Tibial artery (tissue), 4 donors: ENCODE measurements at regions not wholly inside any gene's neighbourhood (a gene's known extent, or its start where the extent isn't known, plus 50 kb on each side); places are given as distances from the start of the nearest gene placed in this dataset.

ENCODE experiments used
- DNase-seq, 2 donors: peaks; one replicate each; pipeline ENCODE4 v3.0.0-alpha.2; 2019
- H3K27ac ChIP-seq, 2 donors: fragments of 200-600 bp; sonication (generic) in 1 of 2; 1 replicate in 1 of 2; 2 replicates in 1 of 2; pipeline ENCODE4 v1.5.1; 2018 to 2019; ENCODE audit warnings: mild to moderate bottlenecking in 1 of 2
- H3K27me3 ChIP-seq, 2 donors: fragments of 200-600 bp; sonication (generic) in 1 of 2; one replicate each; pipeline versions ENCODE4 v1.5.1 to v1.6.0; 2016 to 2019
- H3K36me3 ChIP-seq, 3 donors: fragments of 200-600 bp; sonication (generic) in 2 of 3; one replicate each; pipeline ENCODE4 v1.5.1; 2016 to 2019; ENCODE audit warnings: mild to moderate bottlenecking in 2 of 3
- H3K4me1 ChIP-seq, 4 donors: fragments of 200-600 bp; sonication (generic) in 2 of 4; 1 replicate in 3 of 4; 2 replicates in 1 of 4; pipeline ENCODE4 v1.5.1; 2016 to 2019
- H3K4me3 ChIP-seq, 2 donors: fragments of 200-600 bp; sonication (generic) in 1 of 2; 1 replicate in 1 of 2; 2 replicates in 1 of 2; pipeline ENCODE4 v1.5.1; 2018 to 2019; ENCODE audit warnings: mild to moderate bottlenecking in 2 of 2
- H3K9me3 ChIP-seq, 3 donors: fragments of 200-600 bp; sonication (generic) in 1 of 3; one replicate each; pipeline ENCODE4 v1.5.1; 2016 to 2019
- intact Hi-C: fragments of 100-400 bp; cut with DNase I; formaldehyde crosslinking; loops from one replicate; pipeline ENCODE4 v1.15.0; 2023; ENCODE audit warnings: low total_unique reads
- TF ChIP-seq, protein P1 (sequence below), 2 experiments: fragments of 200-600 bp in 1 of 2; fragments of 450-650 bp in 1 of 2; IDR thresholded peaks; one replicate each; pipeline ENCODE4 v1.5.1; 2017 to 2019; ENCODE audit warnings: antibody characterized with exemption in 2 of 2, mild to moderate bottlenecking in 1 of 2, moderate library complexity in 1 of 2

DNA sequence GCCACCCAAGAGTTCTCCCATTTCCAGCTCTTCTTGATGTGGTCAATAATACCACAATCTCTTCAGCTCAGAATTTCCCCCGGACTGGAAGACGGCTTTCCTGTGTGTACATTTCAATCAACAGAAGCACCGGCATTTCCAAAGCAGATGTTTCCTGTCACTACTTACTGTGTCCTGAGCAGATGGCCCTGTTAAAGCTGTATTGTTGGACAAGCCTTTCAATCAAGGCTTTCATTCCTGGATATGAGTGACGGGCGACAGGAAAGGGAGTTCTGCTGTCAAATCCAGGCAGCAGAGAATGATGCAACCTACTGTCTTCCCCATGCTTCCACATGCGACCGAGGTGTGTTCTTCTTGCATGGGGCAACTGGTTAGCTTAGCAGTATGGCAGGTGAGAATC, 76.4 kb upstream of the CCDC60 start:
- Histone ChIP-seq H3K4me1 (no peaks in the 10 kb centered on the region), H3K9me3 (peaks cover 0 to 4% (median 0%) of the 10 kb centered on the region in 3 donors), H3K4me3 (no peak overlapping the region), H3K27ac (no peak overlapping the region), H3K27me3 (peaks cover 0 to 10% of the 10 kb centered on the region in 2 donors), H3K36me3 (no peaks in the 10 kb centered on the region)
- intact Hi-C loops, result no loop called here
- TF ChIP-seq, protein P1, sequence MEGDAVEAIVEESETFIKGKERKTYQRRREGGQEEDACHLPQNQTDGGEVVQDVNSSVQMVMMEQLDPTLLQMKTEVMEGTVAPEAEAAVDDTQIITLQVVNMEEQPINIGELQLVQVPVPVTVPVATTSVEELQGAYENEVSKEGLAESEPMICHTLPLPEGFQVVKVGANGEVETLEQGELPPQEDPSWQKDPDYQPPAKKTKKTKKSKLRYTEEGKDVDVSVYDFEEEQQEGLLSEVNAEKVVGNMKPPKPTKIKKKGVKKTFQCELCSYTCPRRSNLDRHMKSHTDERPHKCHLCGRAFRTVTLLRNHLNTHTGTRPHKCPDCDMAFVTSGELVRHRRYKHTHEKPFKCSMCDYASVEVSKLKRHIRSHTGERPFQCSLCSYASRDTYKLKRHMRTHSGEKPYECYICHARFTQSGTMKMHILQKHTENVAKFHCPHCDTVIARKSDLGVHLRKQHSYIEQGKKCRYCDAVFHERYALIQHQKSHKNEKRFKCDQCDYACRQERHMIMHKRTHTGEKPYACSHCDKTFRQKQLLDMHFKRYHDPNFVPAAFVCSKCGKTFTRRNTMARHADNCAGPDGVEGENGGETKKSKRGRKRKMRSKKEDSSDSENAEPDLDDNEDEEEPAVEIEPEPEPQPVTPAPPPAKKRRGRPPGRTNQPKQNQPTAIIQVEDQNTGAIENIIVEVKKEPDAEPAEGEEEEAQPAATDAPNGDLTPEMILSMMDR (IDR thresholded peaks at IDR 0.05), result no peak
- DNase-seq, result no peak

DNA sequence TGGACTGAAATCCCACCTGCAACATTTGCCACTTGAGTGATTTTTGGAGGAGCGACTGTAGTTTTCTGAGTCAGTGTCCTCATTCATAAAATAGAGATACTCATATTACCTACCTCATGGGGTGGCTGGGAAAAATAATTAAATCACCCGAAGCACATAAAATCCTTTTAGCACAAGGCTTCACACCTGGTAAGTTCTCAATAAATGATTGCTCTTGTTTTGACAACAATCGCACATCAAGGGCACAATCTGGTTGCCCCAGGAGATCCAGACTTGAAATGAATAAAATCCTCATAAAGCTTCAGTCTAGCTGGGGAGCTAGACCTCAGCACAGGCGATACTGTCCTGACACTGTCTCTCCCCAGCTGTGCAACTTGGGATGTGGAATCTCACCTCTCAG, 76.0 kb upstream of the CCDC60 start:
- Histone ChIP-seq H3K27me3 (peaks cover 0 to 10% of the 10 kb centered on the region in 2 donors), H3K27ac (no peak overlapping the region), H3K9me3 (peaks cover 0 to 4% (median 0%) of the 10 kb centered on the region in 3 donors), H3K4me3 (no peak overlapping the region), H3K4me1 (no peaks in the 10 kb centered on the region), H3K36me3 (no peaks in the 10 kb centered on the region)
- TF ChIP-seq, protein P1 (IDR thresholded peaks at IDR 0.05), result no peak
- DNase-seq, result no peak
- intact Hi-C loops, result no loop called here

DNA sequence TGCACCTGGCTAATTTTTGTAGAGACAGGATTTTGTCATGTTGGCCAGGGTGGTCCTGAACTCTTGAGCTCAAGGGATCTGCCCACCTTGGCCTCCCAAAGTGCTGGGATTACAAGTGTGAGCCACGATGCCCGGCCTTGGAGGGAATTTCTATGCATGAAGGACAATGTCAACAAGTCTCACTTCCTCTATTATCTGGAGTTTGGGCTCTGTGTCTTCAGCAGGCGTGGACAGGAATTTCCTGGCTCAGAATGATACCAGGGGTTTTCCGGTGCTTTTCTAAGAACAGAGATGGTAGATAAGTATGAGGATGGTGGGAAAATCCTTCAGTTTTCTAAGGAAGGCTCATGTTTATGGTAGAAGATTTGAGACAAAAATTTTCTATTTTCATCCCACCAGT, 75.0 kb upstream of the CCDC60 start:
- no peak for DNase-seq
- intact Hi-C loops, result no loop called here
- H3K9me3 ChIP-seq, result peaks cover 0 to 4% (median 0%) of the 10 kb centered on the region in 3 donors

DNA sequence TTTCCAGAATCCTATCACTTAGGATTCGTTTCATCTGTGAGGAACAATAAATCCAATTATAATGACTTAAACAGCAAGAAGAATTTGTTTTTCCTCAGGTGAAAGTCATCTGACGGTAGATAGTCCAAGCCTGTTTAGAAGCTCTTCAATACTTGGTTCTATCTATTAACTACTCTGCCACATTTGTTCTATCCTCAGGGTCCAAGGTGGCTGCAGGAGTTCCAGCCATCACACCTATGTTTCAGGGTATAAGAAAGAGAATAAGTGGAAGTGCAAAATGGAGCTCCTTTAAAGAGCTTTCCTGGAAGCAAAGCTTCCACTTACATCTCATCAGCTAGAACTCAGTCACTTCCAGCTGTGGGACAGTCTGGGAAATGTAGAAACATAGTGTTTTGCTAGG, 72.1 kb upstream of the CCDC60 start:
- Histone ChIP-seq H3K4me3 (no peak overlapping the region), H3K4me1 (no peaks in the 10 kb centered on the region), H3K36me3 (no peaks in the 10 kb centered on the region), H3K27me3 (peaks cover 0 to 10% of the 10 kb centered on the region in 2 donors), H3K9me3 (peaks cover 0 to 14% (median 5%) of the 10 kb centered on the region in 3 donors), H3K27ac (no peak overlapping the region)
- TF ChIP-seq, protein P1 (IDR thresholded peaks at IDR 0.05), result no peak
- no peak for DNase-seq
- intact Hi-C loops, result no loop called here

More for the DNA sequence above, 75.0 kb upstream of the CCDC60 start:
- TF ChIP-seq, protein P1 (IDR thresholded peaks at IDR 0.05), result no peak
- H3K4me3 ChIP-seq, result no peak overlapping the region
- H3K27ac ChIP-seq, result no peak overlapping the region
- H3K27me3 ChIP-seq, result peaks cover 0 to 10% of the 10 kb centered on the region in 2 donors
- no peaks in the 10 kb centered on the region for H3K4me1 ChIP-seq
- no peaks in the 10 kb centered on the region for H3K36me3 ChIP-seq

DNA sequence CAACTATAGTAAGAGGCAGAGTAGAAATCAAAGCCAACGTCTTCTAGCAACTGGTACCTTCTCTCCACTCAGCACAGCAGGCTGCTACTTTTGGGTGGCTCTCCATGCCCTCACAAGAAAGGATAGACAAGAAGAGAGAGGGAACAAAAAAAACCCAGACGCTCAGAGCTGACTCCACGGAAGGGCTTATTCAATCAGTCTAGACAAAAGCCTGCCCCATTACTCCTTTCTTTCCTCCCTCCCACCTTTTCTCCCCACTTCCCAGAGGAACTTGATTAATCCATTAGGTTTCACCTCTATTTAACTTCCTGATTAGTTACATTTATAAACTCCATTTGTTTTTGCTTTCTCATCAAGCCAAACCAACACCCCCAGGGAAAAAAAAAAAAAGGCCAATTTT, 71.1 kb upstream of the CCDC60 start:
- Histone ChIP-seq H3K36me3 (no peaks in the 10 kb centered on the region), H3K27ac (no peak overlapping the region), H3K4me1 (no peaks in the 10 kb centered on the region), H3K4me3 (no peak overlapping the region), H3K9me3 (peaks cover 0 to 17% (median 8%) of the 10 kb centered on the region in 3 donors), H3K27me3 (peaks cover 0 to 4% of the 10 kb centered on the region in 2 donors)
- intact Hi-C loops, result no loop called here
- no peak for DNase-seq
- TF ChIP-seq, protein P1 (IDR thresholded peaks at IDR 0.05), result no peak

DNA sequence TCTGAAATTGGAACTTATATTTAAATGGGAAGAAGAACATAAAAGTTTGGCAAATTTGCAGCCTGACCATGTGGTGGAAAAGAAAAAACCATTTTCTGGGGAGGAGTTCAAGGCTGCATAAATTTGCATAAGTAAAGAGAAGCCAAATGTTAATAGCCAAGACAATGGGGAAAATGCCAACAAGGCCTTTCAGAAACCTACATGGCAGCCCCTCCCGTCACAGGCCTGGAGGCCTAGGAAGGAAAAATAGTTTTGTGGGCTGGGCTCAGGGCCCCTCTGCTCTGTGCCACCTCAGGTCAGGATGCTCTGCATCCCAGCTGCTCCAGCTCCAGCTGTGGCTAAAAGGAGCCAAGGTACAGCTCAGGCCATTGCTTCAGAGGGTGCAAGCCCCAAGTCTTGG, 67.6 kb upstream of the CCDC60 start:
- no peak for DNase-seq
- no peaks in the 10 kb centered on the region for H3K4me1 ChIP-seq
- intact Hi-C loops, result no loop called here
- H3K27ac ChIP-seq, result no peak overlapping the region
- H3K27me3 ChIP-seq, result no peaks in the 10 kb centered on the region
- TF ChIP-seq, protein P1 (IDR thresholded peaks at IDR 0.05), result no peak
- H3K9me3 ChIP-seq, result peaks cover 0 to 13% (median 8%) of the 10 kb centered on the region in 3 donors
- H3K36me3 ChIP-seq, result no peaks in the 10 kb centered on the region
- H3K4me3 ChIP-seq, result no peak overlapping the region
